HCT116 (cell line): ENCODE measurements at regions not wholly inside any gene's neighbourhood (a gene's known extent, or its start where the extent isn't known, plus 50 kb on each side); places are given as distances from the start of the nearest gene placed in this dataset.

Source experiments
- ATAC-seq: fragments of 200-7000 bp; cut with Tn5 transposase; 2 replicates; pipeline ENCODE4 v1.9.1; 2020; ENCODE audit warnings: mild to moderate bottlenecking, moderate library complexity
- BruUV-seq: library from RNA; stranded (reverse); fragments of 400-500 nt; replicated peaks from 2 replicates; lab custom pipeline; 2021; lab: Mats Ljungman, UMichigan
- CTCF ChIA-PET: fragments of 300-600 bp; sonication (Branson Sonifier 250); formaldehyde crosslinking; loops from one replicate; lab custom pipeline; 2021; ENCODE audit warnings: antibody characterized with exemption; lab: Charles Lee
- POLR2A ChIA-PET: fragments of 300-600, 350-600 bp; sonication (Branson Sonifier 250); formaldehyde crosslinking; loops from one replicate; lab custom pipeline; 2021; ENCODE audit warnings: antibody characterized with exemption; lab: Charles Lee
- RAD21 ChIA-PET, 2 experiments: fragments of 300-600 bp; sonication (Branson Sonifier 250); formaldehyde crosslinking; loops; one replicate each; lab custom pipeline; 2023; ENCODE audit warnings: low total read pairs in 2 of 2; ENCODE audit not compliant: uncharacterized antibody in 2 of 2, unreplicated experiment in 2 of 2, low non-redundant PET in 1 of 2; lab: Charles Lee
- DNase-seq: peaks from one replicate; pipeline ENCODE4 v3.0.0-alpha.2; 2010; ENCODE audit warnings: low read depth, low spot score
- H2AFZ ChIP-seq: fragments of 200-600 bp; shearing (Covaris generic), sonication (generic); 2 replicates; pipeline ENCODE4 v1.6.1; 2017; ENCODE audit warnings: low read depth, mixed run types, mixed read lengths, antibody characterized with exemption, low read length; ENCODE audit not compliant: poor library complexity, severe bottlenecking
- H3K27ac ChIP-seq: 2 replicates; pipeline ENCODE4 v1.5.1; 2012; ENCODE audit warnings: low read depth, low read length
- H3K27me3 ChIP-seq: fragments of 200-600 bp; sonication (generic); 2 replicates; pipeline ENCODE4 v1.6.1; 2016; ENCODE audit warnings: mixed run types, low read length, mixed read lengths; ENCODE audit not compliant: insufficient read depth
- H3K36me3 ChIP-seq, 2 experiments: fragments of 200-500 bp in 1 of 2; fragments of 200-600 bp in 1 of 2; sonication (Bioruptor generic) in 1 of 2; sonication (generic) in 1 of 2; 2 replicates each; pipeline versions ENCODE4 v1.5.1 to v1.6.1; 2014 to 2016; ENCODE audit warnings: low read length in 2 of 2, inconsistent platforms in 1 of 2, mixed read lengths in 1 of 2, mixed run types in 1 of 2; ENCODE audit not compliant: insufficient read depth in 2 of 2, control insufficient read depth in 1 of 2
- H3K4me1 ChIP-seq, 2 experiments: fragments of 200-600 bp in 1 of 2; sonication (generic) in 1 of 2; 2 replicates each; pipeline versions ENCODE4 v1.5.1 to v1.6.1; 2012 to 2017; ENCODE audit warnings: low read length in 2 of 2, inconsistent platforms in 1 of 2, mild to moderate bottlenecking in 1 of 2, mixed read lengths in 1 of 2, mixed run types in 1 of 2, moderate library complexity in 1 of 2; ENCODE audit not compliant: insufficient read depth in 2 of 2, control insufficient read depth in 1 of 2
- H3K4me2 ChIP-seq: fragments of 200-600 bp; sonication (generic); 2 replicates; pipeline ENCODE4 v1.6.1; 2017; ENCODE audit warnings: mixed run types, low read length, mixed read lengths
- H3K4me3 ChIP-seq, 2 experiments: fragments of 200-600 bp in 1 of 2; sonication (generic) in 1 of 2; replicated peaks in 1 of 2; 2 replicates each; pipeline ENCODE4 v1.5.1; 2011 to 2016; ENCODE audit warnings: low read length in 2 of 2, control low read depth in 1 of 2, low read depth in 1 of 2, mild to moderate bottlenecking in 1 of 2, mixed read lengths in 1 of 2, mixed run types in 1 of 2
- H3K79me2 ChIP-seq: fragments of 200-600 bp; sonication (generic); 2 replicates; pipeline ENCODE4 v1.6.1; 2017; ENCODE audit warnings: mild to moderate bottlenecking, mixed run types, low read length, moderate library complexity, mixed read lengths; ENCODE audit not compliant: insufficient read depth
- H3K9ac ChIP-seq: fragments of 200-600 bp; sonication (generic); 2 replicates; pipeline ENCODE4 v1.6.1; 2016; ENCODE audit warnings: low read length, mixed read lengths
- H3K9me2 ChIP-seq: fragments of 200-600 bp; sonication (generic), shearing (Covaris generic); 2 replicates; pipeline ENCODE4 v1.6.1; 2017; ENCODE audit warnings: mixed run types, mild to moderate bottlenecking, moderate library complexity; ENCODE audit not compliant: insufficient read depth
- H3K9me3 ChIP-seq, 2 experiments: fragments of 200-500 bp in 1 of 2; fragments of 200-600 bp in 1 of 2; sonication (Bioruptor generic) in 1 of 2; sonication (generic) in 1 of 2; 2 replicates each; pipeline ENCODE4 v1.6.1; 2014 to 2017; ENCODE audit warnings: low read length in 2 of 2, mixed read lengths in 2 of 2, inconsistent platforms in 1 of 2, low read depth in 1 of 2, mild to moderate bottlenecking in 1 of 2, mixed run types in 1 of 2, moderate library complexity in 1 of 2; ENCODE audit not compliant: control insufficient read depth in 1 of 2, insufficient read depth in 1 of 2
- H4K20me1 ChIP-seq: fragments of 200-600 bp; sonication (generic), shearing (Covaris generic); 2 replicates; pipeline ENCODE4 v1.6.1; 2017; ENCODE audit warnings: mixed run types, mild to moderate bottlenecking, moderate library complexity; ENCODE audit not compliant: insufficient read depth
- ATF3 ChIP-seq: IDR thresholded peaks from 2 replicates; pipeline ENCODE4 v1.6.1; 2012
- CBX3 ChIP-seq: IDR thresholded peaks from 2 replicates; pipeline ENCODE4 v1.6.1; 2012; ENCODE audit warnings: low read depth
- CTCF ChIP-seq, 3 experiments: fragments of 200-600 bp in 1 of 3; sonication (generic) in 1 of 3; IDR thresholded peaks in 2 of 3; conservative IDR thresholded peaks in 1 of 3; 2 replicates each; pipeline ENCODE4 v1.5.1; 2012 to 2017; ENCODE audit warnings: low read depth in 2 of 3, low read length in 2 of 3, antibody characterized with exemption in 1 of 3, borderline replicate concordance in 1 of 3, control low read depth in 1 of 3, mild to moderate bottlenecking in 1 of 3, mixed read lengths in 1 of 3, mixed run types in 1 of 3, moderate library complexity in 1 of 3; ENCODE audit not compliant: insufficient read depth in 1 of 3
- EGR1 ChIP-seq: IDR thresholded peaks from 2 replicates; pipeline ENCODE4 v1.6.1; 2012; ENCODE audit warnings: low read depth
- ELF1 ChIP-seq: IDR thresholded peaks from 2 replicates; pipeline ENCODE4 v1.6.1; 2012; ENCODE audit warnings: low read depth, borderline replicate concordance
- EZH2 ChIP-seq: fragments of 200-600 bp; sonication (generic); IDR thresholded peaks from 2 replicates; pipeline ENCODE4 v1.6.1; 2017; ENCODE audit warnings: antibody characterized with exemption, mixed run types
- EZH2phosphoT487 ChIP-seq: fragments of 200-600 bp; IDR thresholded peaks from 2 replicates; pipeline ENCODE4 v1.6.1; 2018; ENCODE audit warnings: antibody characterized with exemption, borderline replicate concordance
- FOSL1 ChIP-seq: IDR thresholded peaks from 2 replicates; pipeline ENCODE4 v1.6.1; 2012; ENCODE audit warnings: low read depth
- JUND ChIP-seq: IDR thresholded peaks from 2 replicates; pipeline ENCODE4 v1.6.1; 2012
- POLR2A ChIP-seq: IDR thresholded peaks from 2 replicates; pipeline ENCODE4 v1.7.0; 2011; ENCODE audit warnings: borderline replicate concordance; ENCODE audit not compliant: insufficient read depth, insufficient read length; ENCODE audit errors: extremely low read depth
- POLR2AphosphoS5 ChIP-seq: IDR thresholded peaks from 2 replicates; pipeline ENCODE4 v1.6.1; 2011; ENCODE audit warnings: mild to moderate bottlenecking, low read depth, low read length, moderate library complexity
- RAD21 ChIP-seq: IDR thresholded peaks from 2 replicates; pipeline ENCODE4 v1.6.1; 2012; ENCODE audit warnings: low read depth, mild to moderate bottlenecking
- SIN3A ChIP-seq: IDR thresholded peaks from 2 replicates; pipeline ENCODE4 v1.6.1; 2012; ENCODE audit warnings: low read depth
- SP1 ChIP-seq: IDR thresholded peaks from 2 replicates; pipeline ENCODE4 v1.6.1; 2012; ENCODE audit warnings: low read depth
- SRF ChIP-seq: IDR thresholded peaks from 2 replicates; pipeline ENCODE4 v1.6.1; 2012; ENCODE audit warnings: low read depth
- TCF7L2 ChIP-seq: IDR thresholded peaks from 2 replicates; pipeline ENCODE4 v1.7.0; 2011; ENCODE audit warnings: borderline replicate concordance, inconsistent platforms; ENCODE audit not compliant: insufficient read depth, insufficient read length; ENCODE audit errors: extremely low read depth
- YY1 ChIP-seq: IDR thresholded peaks from 2 replicates; pipeline ENCODE4 v1.6.1; 2011; ENCODE audit warnings: low read length, low read depth, moderate library complexity, mild to moderate bottlenecking; ENCODE audit not compliant: insufficient replicate concordance; ENCODE audit errors: extremely low read depth
- ZBTB33 ChIP-seq: IDR thresholded peaks from 2 replicates; pipeline ENCODE4 v1.6.1; 2011; ENCODE audit warnings: mild to moderate bottlenecking, low read length, moderate library complexity; ENCODE audit not compliant: insufficient replicate concordance; ENCODE audit errors: extremely low read depth
- ZNF274 ChIP-seq: fragments of 200-500 bp; sonication (Bioruptor generic); IDR thresholded peaks from 2 replicates; pipeline ENCODE4 v1.6.1; 2014; ENCODE audit warnings: mild to moderate bottlenecking, low read depth, low read length, inconsistent platforms
- intact Hi-C: fragments of 100-400 bp; cut with micrococcal nuclease; formaldehyde crosslinking; loops from 2 replicates; pipeline ENCODE4 v1.10.0; 2022

- DNase-seq, result no peak
- no TSS peak for BruUV-seq
- TF ChIP-seq YY1, result no peak
- TF ChIP-seq JUND, result no peak
- TF ChIP-seq FOSL1, result no peak
- TF ChIP-seq TCF7L2, result no peak
- TF ChIP-seq EZH2, result no peak
- no peak for TF ChIP-seq SP1
- no peak for TF ChIP-seq CBX3
- TF ChIP-seq POLR2A, result no peak
- no peak for TF ChIP-seq ZNF274
- TF ChIP-seq CTCF (IDR thresholded peaks at IDR 0.05 in 2 of 3, conservative IDR thresholded peaks at IDR 0.05 in 1 of 3; ENCODE audit: borderline replicate concordance in 1 of 3, insufficient read depth in 1 of 3, low read depth in 2 of 3, low read length in 2 of 3), result no peak
- TF ChIP-seq ELF1, result no peak
- no peak for TF ChIP-seq SRF
- no peak for TF ChIP-seq EZH2phosphoT487
- TF ChIP-seq RAD21, result no peak
- TF ChIP-seq SIN3A, result no peak
- no peak for TF ChIP-seq POLR2AphosphoS5
- TF ChIP-seq ATF3, result no peak
- TF ChIP-seq EGR1, result no peak
- no peak for TF ChIP-seq ZBTB33
These were observed 314.7 kb upstream of the PRDM1 start for GRCh38 chr6:105771313-105771970.

More at GRCh38 chr6:105771313-105771970, 314.7 kb upstream of the PRDM1 start:
- H3K36me3 ChIP-seq, result no peaks in the 10 kb centered on the region
- no peaks in the 10 kb centered on the region for H4K20me1 ChIP-seq
- no peaks in the 10 kb centered on the region for H3K27me3 ChIP-seq
- ChIA-PET RAD21 (no interaction called here), CTCF (interaction anchor here (0.8 kb wide), 1 partner anchor 64 kb away, joined by 3 read pairs; no protein-coding TSS in a partner anchor), POLR2A (no interaction called here)
- ATAC-seq, result no peak
- H3K9me3 ChIP-seq, result no peaks in the 10 kb centered on the region
- H3K4me3 ChIP-seq, result no peak overlapping the region
- H3K79me2 ChIP-seq, result no peaks in the 10 kb centered on the region
- H3K27ac ChIP-seq, result no peak overlapping the region
- H3K9me2 ChIP-seq, result no peaks in the 10 kb centered on the region
- intact Hi-C loops, result no loop called here
- H3K4me1 ChIP-seq, result peaks cover 10 to 24% of the 10 kb centered on the region in 2 experiments; a peak in 3 of 4 replicates
- no peak overlapping the region for H3K4me2 ChIP-seq
- peak overlapping the region; percentile 81 for H2AFZ ChIP-seq
- H3K9ac ChIP-seq, result no peak overlapping the region
